ENCODE measurements at regions not wholly inside any gene's neighbourhood (a gene's known extent, or its start where the extent isn't known, plus 50 kb on each side); places are given as distances from the start of the nearest gene placed in this dataset.

DNA sequence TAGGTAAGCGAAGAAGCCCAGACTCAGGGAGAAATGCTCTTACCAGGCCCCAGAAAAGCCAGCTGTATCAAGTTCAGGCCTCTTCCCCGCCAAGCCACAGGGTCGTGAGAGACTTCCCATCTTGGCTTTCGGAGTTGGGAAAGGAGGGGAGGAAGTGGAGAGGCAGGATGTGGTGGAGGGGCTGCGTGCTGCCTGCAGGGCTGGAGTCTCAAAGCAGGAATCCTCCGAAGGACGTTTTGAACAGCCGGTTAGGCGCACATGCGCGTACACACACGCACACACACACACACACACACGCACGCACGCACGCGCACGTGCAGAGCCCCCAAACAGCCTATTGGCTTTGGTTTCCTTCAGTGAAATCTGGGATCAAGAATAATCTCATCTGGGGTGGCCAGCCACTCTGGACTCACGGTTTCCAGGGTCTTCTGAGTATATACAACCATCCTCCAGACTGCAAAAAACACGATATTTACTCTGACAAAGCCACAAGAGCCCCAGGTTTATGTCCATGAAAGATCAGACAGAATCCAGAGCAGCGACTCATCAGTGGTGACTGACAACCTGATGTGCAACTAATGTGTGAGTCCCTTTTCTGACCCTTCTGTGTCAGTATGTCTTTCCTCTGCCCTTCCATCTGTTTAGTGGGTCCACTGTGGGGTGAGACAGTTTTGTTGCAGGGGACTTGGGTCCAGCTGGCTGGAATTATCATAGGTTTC is 115.0 kb upstream of the ZNF438 start:
- H3K4me3 Mint-ChIP-seq, result peak overlapping the region in 1 of 3 experiments; percentile 65
- H3K27me3 Mint-ChIP-seq (ENCODE audit: low read depth), result no peaks in the 10 kb centered on the region
- H3K9me3 Mint-ChIP-seq, result no peaks in the 10 kb centered on the region
- peaks cover 42% of the 10 kb centered on the region for H3K4me1 Mint-ChIP-seq
- peak overlapping the region; percentile 91 to 98 (median 94) for H3K27ac Mint-ChIP-seq
- H3K36me3 Mint-ChIP-seq (ENCODE audit: low read depth), result no peaks in the 10 kb centered on the region
- TF ChIP-seq, protein P1, sequence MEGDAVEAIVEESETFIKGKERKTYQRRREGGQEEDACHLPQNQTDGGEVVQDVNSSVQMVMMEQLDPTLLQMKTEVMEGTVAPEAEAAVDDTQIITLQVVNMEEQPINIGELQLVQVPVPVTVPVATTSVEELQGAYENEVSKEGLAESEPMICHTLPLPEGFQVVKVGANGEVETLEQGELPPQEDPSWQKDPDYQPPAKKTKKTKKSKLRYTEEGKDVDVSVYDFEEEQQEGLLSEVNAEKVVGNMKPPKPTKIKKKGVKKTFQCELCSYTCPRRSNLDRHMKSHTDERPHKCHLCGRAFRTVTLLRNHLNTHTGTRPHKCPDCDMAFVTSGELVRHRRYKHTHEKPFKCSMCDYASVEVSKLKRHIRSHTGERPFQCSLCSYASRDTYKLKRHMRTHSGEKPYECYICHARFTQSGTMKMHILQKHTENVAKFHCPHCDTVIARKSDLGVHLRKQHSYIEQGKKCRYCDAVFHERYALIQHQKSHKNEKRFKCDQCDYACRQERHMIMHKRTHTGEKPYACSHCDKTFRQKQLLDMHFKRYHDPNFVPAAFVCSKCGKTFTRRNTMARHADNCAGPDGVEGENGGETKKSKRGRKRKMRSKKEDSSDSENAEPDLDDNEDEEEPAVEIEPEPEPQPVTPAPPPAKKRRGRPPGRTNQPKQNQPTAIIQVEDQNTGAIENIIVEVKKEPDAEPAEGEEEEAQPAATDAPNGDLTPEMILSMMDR (IDR thresholded peaks at IDR 0.05; ENCODE audit: unreplicated experiment in 3 of 3), result no peak

DNA sequence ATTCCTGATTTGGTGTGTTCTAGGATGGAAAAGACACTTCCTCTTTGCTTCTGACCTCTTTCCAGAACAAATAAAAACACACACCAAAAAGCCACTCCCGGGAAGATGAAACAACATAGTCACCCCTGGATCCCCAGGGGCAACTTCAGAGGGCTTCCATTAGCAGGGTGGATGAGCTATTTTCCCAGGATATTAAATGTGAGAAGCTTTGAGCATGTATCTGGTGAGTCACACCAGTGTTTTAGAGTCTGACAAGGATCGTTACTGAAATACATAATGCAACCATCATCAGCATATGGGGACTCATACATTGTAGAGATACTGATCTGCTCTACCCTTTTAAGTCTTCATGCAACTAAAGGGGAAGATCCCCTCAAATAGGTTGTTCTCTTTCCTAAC is 115.5 kb upstream of the ZNF438 start:
- TF ChIP-seq, protein P1 (IDR thresholded peaks at IDR 0.05; ENCODE audit: unreplicated experiment in 3 of 3), result no peak
- Mint-ChIP-seq H3K27ac (peak overlapping the region; percentile 91 to 98 (median 94)), H3K9me3 (no peaks in the 10 kb centered on the region), H3K36me3 (ENCODE audit: low read depth) (no peaks in the 10 kb centered on the region), H3K4me3 (no peak overlapping the region), H3K4me1 (peaks cover 44% of the 10 kb centered on the region), H3K27me3 (ENCODE audit: low read depth) (no peaks in the 10 kb centered on the region)

DNA sequence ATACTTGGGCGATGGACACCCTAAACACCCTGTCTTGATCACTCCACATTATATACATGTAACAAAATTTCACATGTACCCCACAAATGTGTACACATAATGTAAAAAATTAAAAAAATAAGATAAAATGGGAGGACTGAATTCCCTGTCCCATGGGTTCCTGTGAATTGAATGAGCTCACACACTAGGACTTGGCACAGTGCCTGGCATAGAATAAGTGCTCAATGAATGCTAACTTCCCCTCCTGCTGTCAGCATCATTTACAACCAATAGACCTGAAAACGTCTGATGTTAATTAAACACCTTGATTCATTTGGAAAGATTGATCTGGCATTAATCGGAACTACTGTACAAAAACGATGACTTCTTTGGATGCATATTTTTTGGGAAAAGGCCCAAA is 117.3 kb upstream of the ZNF438 start:
- H3K36me3 Mint-ChIP-seq (ENCODE audit: low read depth), result no peaks in the 10 kb centered on the region
- H3K27me3 Mint-ChIP-seq (ENCODE audit: low read depth), result no peaks in the 10 kb centered on the region
- H3K4me3 Mint-ChIP-seq, result no peak overlapping the region
- peak overlapping the region in 2 of 3 experiments; percentile 75 to 81 for H3K27ac Mint-ChIP-seq
- no peaks in the 10 kb centered on the region for H3K9me3 Mint-ChIP-seq
- TF ChIP-seq, protein P1 (IDR thresholded peaks at IDR 0.05; ENCODE audit: unreplicated experiment in 3 of 3), result no peak
- H3K4me1 Mint-ChIP-seq, result peaks cover 51% of the 10 kb centered on the region

DNA sequence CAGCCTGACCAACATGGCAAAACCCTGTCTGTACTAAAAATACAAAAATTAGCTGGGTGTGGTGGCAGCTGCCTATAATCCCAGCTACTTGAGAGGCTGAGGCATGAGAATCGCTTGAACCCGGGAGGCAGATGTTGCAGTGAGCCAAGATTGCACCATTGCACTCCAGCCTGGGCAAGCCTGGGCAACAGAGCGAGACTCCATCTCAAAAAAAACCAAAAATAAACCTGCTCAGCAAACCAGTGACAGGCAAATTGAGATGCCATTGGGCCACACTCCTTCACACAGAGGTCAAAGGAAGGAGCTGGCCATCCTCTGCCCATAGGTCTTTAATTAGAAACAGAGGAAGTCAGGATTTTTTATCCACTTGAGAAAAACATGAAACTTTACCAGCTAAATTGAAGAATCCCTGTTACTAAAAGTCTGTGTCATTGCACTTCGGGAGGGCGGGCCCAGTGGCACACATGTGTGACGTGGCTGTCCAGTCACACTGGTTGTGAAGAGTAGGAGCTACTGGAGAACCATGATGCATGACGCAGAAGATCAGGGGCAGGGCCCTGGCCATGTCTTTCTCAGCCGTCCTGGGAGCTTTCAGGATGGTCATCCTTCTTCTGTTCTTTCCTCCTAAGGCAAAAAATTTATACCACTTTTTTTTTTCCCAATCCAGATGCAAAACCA is 118.3 kb upstream of the ZNF438 start:
- no peaks in the 10 kb centered on the region for H3K36me3 Mint-ChIP-seq (ENCODE audit: low read depth)
- H3K27me3 Mint-ChIP-seq (ENCODE audit: low read depth), result no peaks in the 10 kb centered on the region
- no peak overlapping the region for H3K4me3 Mint-ChIP-seq
- H3K4me1 Mint-ChIP-seq, result peaks cover 47% of the 10 kb centered on the region
- H3K9me3 Mint-ChIP-seq, result no peaks in the 10 kb centered on the region
- TF ChIP-seq, protein P1 (IDR thresholded peaks at IDR 0.05; ENCODE audit: unreplicated experiment in 3 of 3), result no peak
- H3K27ac Mint-ChIP-seq, result peak overlapping the region in 1 of 3 experiments; percentile 75

DNA sequence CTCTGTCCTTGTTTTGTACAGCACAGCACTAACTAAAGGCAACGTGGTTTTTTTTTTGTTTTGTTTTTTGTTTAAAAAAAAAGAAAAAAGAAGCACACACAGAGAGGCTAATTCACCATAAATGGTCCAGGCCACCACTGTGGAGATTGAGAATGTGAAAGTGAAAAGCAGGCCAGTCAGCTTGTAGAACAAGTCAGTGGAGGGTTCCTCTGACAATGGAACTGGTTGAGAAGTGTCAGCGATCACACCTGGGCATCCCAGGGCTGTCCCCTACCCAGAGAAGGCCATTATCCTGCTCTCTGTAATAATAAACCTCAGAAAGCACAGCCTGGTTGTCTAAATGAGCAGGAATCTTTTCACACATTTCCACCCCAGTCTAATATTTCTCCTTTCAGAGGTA is 119.6 kb upstream of the ZNF438 start:
- peak overlapping the region in 1 of 3 experiments; percentile 75 for H3K27ac Mint-ChIP-seq
- TF ChIP-seq, protein P1 (IDR thresholded peaks at IDR 0.05; ENCODE audit: unreplicated experiment in 3 of 3), result no peak
- no peaks in the 10 kb centered on the region for H3K27me3 Mint-ChIP-seq (ENCODE audit: low read depth)

More for the DNA sequence above, 119.6 kb upstream of the ZNF438 start:
- Mint-ChIP-seq H3K4me1 (peaks cover 37% of the 10 kb centered on the region), H3K4me3 (no peak overlapping the region), H3K9me3 (no peaks in the 10 kb centered on the region), H3K36me3 (ENCODE audit: low read depth) (no peaks in the 10 kb centered on the region)
